Activated T-cell treated with anti-CD3 and anti-CD28 coated beads for 24 hours (primary cell): ENCODE measurements at regions not wholly inside any gene's neighbourhood (a gene's known extent, or its start where the extent isn't known, plus 50 kb on each side); places are given as distances from the start of the nearest gene placed in this dataset.
"Not testable (repeated sequence)": the region's sequence is repeated elsewhere in the genome, so short reads cannot be mapped to it uniquely, and the experiment has no call there.

ENCODE experiments used
- DNase-seq: peaks from one replicate; pipeline ENCODE4 v3.0.0-alpha.2; 2020; ENCODE audit warnings: low read depth

DNA sequence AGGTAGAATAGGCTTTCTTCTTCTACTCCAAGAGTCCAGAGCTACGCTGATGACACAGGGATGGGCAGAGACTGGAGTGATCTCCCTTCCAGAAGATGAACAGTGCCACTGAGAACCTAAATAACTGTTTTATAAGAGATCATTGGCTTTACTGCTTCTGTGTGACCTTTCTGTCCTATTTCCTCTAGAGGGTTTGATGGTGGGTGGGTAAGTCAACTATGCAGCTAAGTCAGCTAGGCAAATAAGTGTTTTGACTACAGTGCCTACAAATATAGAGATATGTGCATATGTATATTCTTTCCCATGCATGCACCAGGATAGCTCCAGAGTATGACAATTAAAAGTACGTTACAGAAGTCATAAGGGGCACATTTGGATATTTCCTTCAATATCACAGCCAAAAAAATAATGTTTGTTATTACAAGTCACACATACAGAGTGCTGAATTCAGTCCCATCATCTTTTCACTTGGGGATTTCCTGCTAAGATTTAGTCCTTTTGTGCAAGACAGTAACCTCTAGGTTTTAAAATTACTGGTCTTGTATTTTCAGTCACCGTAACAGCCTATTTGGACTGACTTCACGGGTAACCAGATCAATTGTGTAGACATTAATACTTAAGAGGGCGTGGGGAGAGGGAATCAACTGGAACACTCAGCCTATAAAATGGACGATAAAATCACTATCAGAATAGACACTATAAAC, 412.6 kb upstream of the SOX5 start:
- no peak for DNase-seq

DNA sequence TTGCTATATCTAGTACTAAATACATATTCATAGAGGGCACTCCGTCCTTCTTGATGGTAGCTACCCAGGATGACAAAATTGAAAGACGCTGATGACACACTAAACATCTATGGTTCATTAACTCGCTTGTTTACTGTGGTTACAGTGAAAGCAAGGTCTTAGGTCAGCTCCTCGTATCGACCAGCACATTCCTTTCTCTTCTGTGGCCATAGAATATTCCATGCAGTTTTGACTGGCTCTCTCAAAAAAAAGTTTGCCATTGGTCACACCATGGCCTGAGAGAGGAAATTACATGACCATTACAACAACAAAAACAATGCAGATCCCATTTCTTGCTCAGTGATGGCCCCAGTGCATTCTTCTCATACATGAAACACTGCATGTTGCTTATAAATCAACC, 411.4 kb upstream of the SOX5 start:
- DNase-seq = no peak

DNA sequence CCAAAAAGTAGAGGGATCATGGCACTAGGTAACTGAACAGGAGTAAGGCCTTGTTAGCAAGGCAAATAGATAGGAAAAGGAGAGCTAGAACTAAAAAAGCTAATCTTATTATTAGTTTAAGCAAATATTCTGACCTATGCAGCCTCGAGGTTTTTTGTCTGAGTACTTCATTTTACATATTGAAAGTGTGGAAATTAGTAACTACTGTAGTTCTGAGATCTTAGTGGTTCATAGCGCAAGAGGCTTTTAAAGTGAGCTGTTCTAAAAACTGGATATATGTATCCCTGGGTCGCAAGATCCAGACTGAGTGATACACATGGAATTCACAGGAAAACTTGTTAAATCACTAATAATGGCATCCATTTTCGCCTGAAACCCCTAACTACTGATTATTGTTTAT, 411.0 kb upstream of the SOX5 start:
- DNase-seq = no peak

DNA sequence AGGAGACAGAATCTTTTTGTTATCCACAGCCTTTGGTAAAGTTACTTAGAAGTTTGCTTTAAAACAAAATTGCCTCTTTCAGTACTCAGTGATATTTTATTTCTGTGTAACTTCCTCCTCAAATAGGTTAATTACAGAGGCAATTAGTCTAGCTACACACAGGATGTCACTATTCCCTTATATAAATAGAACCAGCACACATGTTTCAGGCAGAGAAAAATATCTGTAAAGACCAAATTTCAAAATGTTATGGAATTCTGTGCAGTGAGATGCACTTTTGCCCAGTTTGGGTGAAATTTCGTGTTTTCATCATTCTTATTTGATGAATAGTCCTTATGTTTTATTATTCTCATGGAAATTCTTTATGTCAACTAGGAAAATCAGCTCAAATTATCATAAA, 410.6 kb upstream of the SOX5 start:
- DNase-seq = no peak

DNA sequence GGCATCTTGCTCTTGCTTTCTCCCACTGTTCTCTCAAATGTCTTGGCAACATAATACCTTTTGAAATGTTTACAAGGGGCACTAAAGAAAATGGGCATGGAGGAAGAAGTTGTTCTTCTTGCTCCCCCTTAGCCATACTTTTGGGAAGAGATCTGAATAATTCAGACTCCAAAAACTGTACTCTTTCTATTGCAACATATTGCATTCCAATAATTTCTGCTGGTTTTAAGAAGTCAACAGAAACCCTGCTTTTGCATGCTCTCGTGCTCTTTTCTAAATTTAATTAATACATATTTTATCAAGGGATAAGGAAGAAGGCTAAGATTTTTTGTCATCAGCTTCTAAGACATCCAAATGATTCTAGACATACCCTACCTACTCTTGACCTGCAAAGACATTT, 409.9 kb upstream of the SOX5 start:
- DNase-seq = no peak

DNA sequence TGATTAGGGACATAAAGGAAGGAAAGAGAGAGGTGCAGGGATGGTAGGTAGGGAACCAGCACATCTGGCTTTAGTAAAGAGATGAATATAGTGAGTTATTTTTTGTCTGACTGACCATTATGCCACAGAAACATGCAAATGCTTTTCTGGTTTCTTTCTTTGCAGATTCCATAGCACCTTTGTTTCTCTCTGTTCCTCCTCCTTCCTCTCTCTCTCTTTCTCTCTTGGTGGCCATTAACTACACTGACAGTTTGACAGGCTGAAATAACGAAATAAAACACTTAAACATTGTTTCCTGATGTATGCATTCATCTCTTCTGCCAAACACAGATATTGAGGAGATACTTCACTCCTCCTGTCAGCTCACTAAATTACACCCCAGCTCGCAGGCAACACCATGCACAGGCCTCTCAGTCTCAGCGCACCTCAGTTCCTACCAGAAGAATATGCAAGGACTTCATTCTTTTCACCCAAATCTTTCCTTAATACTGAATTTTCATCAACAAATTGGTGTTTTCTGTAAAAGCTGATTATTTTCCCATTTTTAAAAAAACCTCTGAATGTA, 406.9 kb upstream of the SOX5 start:
- DNase-seq = no peak

DNA sequence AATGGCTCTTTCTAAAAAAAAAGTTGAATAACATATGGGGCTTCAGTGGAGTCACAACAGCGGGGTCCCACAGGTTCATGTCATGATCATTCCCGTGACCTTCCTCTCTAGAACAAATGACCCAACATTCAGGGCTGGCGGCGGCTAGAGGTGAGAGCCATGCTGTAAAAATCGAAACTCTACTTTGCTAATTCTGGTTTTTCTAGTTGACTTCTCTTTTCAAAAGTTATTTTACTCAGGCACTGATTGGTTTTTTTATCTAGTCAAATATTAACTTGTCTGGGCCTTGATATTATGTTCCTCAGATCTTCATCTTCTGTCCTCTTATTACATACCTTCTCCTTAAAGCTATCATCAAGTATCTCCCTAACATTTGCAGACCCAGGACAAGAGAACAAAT, 402.9 kb upstream of the SOX5 start:
- DNase-seq = no peak

DNA sequence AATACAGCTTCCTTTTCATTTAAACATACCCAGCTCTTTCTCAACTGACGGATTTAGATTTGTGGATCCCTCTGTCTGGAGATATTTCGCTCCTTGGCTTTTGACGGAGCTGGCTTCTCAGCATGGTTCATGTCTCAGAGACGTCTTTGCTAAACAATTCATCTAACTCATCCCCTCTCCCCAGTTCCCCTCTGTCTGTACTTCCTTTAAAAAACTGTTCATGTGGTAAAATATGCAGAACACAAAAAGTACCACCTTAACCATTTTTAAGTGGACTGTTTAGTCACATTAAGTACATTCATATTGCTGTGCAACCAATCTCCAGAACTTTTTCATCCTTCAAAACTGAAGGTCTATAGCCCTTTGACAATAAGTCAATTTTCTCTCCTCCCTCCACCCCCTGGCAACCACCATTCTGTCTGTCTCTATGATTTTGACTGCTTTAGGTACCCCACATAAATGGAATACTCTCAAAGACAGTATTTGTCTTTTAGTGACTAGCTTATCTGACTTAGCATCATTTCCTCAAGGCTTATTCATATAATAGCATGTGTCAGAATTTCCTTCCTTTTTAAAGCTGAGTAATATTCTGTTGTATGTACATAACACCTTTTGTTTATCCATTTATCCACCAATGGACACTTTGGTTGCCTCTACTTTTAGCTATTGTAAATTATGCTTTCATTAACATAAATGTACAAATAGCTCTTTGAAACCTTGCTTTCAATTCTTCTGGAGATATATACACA, 399.8 kb upstream of the SOX5 start:
- DNase-seq = no peak

DNA sequence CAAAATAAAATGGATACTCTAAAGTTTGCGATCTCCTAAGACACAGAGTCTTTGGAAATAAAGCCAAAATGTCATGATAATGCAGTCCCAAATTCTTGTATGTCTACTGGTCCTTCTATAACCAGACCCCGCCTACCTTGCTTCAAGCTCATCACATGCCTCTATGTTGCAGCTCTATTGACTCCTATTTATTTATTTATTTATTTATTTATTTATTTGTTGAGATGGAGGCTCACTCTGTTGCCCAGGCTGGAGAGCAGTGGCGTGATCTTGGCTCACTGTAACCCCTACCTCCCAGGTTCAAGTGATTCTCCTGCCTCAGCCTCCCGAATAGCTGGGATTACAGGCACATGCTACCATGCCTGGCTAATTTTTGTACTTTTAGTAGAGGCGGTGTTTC, 398.7 kb upstream of the SOX5 start:
- DNase-seq = not testable (repeated sequence)

DNA sequence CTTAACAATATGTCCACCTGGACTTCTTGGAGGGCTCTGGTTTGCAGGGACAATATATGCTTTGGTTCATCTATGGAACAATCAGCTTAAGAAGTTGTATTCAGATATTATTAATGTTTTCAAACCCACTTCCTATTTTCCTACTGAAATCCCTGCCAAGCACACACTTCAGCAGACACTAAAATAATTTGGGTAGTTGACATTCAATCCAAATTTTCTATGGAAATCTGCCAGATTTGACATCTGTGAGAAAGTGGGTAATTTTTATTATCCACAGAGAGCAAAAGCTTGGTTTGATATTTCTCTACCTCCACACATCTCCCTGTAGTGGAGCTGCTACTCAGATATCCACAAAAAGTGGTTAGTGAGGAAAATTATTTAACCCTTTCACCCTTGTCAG, 378.8 kb upstream of the SOX5 start:
- DNase-seq = no peak

DNA sequence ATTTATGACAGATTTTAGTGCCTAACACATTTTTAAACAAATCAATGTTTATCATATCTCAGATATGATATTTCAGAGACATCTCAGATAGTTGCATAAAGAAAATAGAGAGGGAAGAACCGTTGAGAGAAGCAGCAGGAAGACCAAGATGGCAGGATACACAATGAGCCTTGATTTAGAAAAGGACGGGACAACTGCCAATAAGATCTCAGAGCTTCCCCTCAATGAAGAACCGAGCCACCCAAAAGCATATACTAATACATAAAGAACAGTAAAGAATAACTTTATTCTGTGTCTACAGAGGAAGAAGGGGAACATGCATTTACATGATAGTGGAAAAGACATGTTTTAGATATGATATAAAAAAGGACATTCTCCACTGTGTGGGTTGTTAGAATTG, 375.9 kb upstream of the SOX5 start:
- no peak for DNase-seq

DNA sequence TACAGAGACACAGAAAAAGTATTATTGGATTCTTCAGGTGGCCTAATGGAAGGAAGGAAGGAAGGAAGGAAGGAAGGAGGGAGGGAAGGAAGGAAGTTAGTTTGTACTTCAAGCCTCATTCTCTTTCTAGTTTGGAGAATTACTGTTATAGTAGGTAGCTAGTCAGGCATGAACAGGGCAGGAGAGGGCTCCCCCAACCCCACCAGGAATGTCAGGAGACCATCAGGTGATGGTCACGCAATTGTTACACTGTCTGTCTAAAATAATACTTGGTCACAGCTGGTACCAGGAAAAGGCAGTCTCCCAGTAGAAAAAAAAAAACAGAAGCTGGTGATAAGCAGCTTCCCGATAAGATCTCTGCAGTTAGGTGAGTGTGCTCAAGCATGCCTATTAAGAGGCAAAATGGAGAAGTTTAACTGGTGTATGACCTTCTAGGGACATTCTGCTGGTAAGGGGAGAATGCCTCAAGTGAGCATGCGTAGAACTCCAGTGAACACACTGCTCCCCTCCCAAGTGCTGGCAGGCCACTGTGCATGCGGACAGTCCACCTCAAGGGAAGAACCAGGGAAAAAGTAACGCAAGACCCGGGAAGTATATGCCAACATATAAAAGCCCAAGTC, 358.4 kb upstream of the SOX5 start:
- no peak for DNase-seq

DNA sequence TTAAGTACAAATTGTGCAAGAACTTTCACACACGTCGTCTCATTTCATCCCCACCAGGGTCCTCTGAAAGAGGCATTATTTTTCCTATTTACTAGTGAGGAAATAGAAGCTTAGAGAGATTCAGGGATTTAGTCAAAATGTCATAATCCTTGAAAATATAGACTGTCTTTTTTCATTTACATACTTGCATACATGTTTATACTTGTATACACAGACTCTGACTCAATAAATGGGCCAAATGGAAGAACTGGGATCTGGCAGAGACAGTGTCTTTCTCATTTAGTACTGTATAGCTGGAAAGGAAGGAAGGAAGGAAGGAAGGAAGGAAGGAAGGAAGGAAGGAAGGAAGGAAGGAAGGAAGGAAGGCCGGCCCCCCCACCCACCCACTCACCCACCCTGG, 357.7 kb upstream of the SOX5 start:
- DNase-seq = no peak

DNA sequence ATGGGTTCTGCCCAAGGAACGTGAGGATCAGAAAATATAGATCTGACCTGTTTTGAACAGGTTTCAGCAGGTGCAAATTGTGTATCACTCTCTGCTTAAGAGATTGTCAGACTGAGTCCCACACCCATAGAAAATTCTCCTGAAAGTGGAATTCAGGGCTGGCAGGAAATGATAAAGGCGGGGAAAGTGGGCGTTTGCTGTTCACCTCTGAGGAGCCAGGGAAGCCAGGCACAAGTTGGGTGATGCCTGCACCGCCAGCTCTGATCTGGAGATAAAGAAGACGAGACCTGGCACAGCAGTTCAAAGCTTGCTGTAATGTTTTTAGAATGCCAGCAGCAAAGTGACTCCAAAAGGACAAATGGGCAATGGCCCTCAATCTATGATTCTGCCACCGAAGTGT, 356.5 kb upstream of the SOX5 start:
- no peak for DNase-seq

DNA sequence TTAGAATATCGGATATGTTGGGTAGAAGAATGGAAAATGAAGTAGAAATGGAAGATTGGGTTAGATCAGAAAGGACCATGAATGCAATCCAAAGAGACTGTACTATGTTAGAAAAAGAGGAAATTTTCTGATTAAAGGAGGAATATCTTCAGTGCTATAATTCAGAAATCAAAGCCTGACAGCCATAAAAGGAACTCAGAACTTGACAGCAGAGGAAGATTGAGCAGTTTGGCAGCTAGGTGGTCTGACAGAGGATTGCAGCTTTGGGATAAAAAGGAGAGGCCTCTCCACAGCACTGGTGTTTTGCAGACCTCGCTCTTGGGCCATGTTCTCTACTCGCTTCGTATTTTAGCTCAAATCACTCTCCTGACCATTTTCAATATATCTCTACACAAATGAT, 354.8 kb upstream of the SOX5 start:
- no peak for DNase-seq

DNA sequence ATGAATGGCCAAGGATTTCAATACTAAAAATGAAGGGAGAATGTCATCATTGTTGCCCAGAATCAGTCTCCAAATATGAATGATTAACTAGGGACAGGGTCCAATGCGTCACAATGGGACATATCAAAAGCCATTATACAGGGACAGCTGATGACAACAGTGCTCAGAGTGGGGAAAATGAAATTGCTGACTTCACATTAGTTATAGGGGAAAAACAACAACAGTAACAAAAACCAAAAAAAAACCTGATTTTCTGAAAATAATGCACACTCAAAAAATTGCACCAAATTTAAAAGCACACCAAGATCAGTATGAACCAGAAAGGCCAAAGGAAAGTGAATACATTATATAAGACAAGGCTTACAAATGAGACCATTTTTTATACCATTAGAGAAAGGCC, 353.2 kb upstream of the SOX5 start:
- no peak for DNase-seq

DNA sequence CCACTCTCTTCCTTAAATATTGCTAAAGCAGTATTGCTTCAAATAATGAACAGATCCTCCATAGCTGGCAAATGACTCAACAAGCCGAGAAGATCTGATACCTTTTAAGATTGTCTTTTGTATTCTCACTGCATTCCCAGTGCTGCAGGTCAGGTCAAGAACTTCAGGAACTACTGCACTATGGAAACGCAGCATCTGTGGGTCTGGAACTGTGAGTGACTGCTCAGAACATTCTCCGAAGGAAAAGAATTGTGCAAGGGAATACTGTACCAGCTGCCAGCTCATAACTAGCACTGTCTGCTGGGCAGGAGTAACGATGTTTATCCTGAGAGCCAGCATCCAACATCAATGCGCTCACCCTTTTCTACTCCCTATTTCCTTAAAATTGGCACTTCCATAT, 348.0 kb upstream of the SOX5 start:
- DNase-seq = no peak

DNA sequence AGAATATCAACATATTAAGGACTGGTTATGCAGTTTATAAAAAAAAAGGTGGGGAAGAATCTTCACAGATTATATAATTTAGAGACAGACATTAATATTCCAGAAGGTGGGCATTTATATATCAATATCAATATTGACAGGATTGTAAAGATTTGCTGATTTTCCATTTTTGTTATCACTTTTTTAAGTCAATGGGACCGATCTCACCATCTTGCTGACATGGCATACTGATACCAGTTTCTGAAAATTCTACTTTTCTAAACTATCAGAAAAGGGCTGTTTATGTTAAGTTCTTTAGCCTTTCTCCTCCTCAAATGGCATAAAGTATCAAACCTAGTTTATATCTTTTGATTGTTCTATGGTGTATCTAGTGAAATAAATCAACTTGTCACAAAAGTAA, 344.1 kb upstream of the SOX5 start:
- DNase-seq = no peak

DNA sequence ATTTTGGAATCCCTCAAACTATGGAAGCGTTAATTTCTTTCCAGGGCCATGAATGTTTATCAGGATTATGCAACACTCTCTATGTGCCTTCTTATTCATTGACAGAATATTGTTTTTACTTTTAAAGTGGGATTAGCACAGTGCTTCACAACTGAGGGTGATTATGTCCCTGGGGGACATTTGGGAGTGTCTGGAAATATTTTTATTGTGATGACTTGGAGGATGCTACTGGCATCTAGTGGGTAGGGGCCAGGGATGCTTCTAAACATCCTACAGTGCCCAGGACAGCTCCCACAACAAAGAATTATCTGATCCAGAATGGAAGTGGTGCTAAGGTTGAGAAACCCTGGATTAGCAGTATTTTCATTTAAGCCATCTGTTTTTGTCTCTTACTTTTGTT, 338.5 kb upstream of the SOX5 start:
- DNase-seq = no peak

DNA sequence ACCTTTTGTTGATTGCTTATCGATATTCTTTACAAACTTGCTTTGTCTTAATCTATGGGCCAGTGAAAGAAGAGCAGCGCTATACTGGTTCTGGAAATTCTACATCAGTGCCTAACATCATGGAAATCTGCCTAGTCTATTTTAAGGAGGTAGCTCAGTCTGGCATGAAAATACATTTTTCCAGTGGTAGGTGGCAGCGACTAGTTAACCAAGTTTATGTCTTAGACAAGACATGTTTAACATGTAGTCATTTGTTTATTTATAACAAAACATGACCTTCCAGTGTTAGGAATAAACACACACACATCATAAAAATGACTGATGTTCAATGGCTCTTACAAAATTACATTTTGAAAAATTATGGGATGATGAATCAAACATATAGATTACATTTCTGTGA, 336.0 kb upstream of the SOX5 start:
- DNase-seq = no peak

DNA sequence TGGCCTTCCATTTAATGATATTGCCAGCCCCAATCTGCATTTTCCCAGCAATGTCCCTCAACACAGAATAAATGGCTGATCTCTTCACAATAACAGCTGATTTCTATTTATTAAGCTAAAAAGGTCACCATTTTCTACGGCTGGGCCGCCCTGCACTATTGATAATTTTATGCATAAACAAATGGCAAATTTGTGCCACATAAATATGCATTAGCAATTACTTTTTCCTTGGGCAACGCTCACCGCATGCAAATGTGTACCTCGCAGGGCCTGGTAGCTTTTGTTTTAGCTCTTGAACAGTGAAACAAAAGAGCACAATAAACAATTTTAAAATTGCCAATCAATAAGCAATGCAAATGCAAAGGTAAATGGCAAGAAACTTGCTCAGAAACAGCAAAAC, 331.9 kb upstream of the SOX5 start:
- no peak for DNase-seq

DNA sequence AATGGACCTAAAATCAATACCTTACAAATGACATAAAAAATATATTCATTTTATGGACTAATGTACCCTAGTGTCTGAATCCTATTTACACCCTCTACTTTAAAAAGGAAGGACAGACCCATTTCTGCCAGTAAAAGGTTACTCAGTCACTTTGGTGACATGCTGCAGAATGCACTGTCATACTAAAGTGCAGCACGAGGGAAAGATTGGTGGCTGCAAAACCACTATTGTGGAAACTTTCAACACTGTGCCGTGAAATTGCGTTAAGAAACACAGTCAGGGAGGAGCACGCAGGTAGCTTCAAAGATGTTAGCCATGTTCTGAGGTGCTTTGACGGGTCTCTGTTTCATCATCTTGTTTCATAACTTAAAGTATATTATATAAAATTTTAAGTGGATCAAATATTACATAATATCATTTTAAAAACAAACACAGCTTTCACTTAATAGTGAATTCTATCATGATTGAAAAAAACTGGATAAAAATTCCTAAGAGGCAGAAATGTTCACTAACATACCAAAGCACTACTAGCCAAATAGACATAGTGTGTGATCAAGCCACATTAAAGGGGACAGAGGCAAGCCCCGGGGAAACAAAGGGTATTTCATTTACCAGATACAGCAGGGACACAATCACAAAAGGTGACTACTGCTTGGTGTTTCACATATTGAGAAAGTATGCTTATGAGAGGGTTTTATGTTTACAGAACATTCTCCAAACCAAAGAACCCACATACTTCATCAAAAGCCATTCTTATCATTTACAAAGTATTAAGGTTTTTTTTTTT, 330.8 kb upstream of the SOX5 start:
- DNase-seq = no peak

DNA sequence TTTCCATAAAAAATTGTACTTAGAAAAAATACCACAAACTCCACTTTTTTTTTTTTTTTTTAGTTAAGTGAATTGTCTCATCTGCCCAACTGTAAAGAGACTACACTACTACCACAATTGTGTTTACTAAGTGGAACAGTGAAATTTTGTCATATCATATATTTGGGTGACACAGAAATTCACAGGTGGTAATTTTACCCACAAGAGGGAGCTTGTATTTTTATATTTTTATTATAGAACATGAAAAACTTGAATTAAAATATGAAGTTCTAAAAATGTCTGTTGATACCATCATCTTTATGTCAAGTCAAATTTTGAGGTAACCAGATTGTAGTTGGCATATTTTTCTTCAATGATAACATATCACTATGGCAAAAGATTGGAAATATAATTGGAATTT, 329.4 kb upstream of the SOX5 start:
- no peak for DNase-seq
